H1 (cell line): ENCODE measurements at regions not wholly inside any gene's neighbourhood (a gene's known extent, or its start where the extent isn't known, plus 50 kb on each side); places are given as distances from the start of the nearest gene placed in this dataset.

Source experiments
- CHD1 ChIP-seq: IDR thresholded peaks from 2 replicates; pipeline ENCODE4 v1.6.1; 2012; ENCODE audit warnings: low read depth, low read length, improper control_type of control experiment
- TF ChIP-seq, protein P1 (sequence below), 3 experiments: IDR thresholded peaks; 1 replicate in 2 of 3; 2 replicates in 1 of 3; pipeline versions ENCODE4 v1.5.1 to v1.6.1; 2011; ENCODE audit warnings: low read length in 3 of 3, mild to moderate bottlenecking in 3 of 3, inconsistent platforms in 2 of 3, low read depth in 1 of 3, moderate library complexity in 1 of 3; ENCODE audit not compliant: insufficient read depth in 1 of 3; ENCODE audit errors: control extremely low read depth in 1 of 3

DNA sequence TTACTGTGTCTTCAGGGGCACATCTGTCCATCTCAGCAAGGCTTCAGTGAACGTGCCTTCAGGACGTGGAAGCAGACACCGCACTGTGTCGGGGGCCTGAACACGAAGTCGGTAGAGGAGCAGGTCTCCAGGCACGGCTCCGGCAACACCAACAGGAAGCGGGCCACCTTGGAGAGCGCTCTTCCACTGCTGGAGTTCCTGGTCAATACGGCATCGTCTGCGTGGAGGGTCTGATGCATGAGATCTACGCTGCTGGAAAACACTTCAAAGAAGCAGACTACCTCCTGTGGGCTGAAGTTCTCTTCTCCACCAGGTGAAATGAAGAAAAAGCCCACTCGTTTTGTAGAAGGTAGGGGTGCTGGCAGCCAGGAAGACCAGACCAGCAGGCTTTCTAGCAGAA, 69.3 kb upstream of the SLCO4A1 start:
- TF ChIP-seq CHD1, result no peak
- TF ChIP-seq, protein P1, sequence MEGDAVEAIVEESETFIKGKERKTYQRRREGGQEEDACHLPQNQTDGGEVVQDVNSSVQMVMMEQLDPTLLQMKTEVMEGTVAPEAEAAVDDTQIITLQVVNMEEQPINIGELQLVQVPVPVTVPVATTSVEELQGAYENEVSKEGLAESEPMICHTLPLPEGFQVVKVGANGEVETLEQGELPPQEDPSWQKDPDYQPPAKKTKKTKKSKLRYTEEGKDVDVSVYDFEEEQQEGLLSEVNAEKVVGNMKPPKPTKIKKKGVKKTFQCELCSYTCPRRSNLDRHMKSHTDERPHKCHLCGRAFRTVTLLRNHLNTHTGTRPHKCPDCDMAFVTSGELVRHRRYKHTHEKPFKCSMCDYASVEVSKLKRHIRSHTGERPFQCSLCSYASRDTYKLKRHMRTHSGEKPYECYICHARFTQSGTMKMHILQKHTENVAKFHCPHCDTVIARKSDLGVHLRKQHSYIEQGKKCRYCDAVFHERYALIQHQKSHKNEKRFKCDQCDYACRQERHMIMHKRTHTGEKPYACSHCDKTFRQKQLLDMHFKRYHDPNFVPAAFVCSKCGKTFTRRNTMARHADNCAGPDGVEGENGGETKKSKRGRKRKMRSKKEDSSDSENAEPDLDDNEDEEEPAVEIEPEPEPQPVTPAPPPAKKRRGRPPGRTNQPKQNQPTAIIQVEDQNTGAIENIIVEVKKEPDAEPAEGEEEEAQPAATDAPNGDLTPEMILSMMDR (IDR thresholded peaks at IDR 0.05; ENCODE audit: control extremely low read depth in 1 of 3, insufficient read depth in 1 of 3, low read depth in 1 of 3, low read length in 3 of 3), result no peak
